ENCODE measurements at regions not wholly inside any gene's neighbourhood (a gene's known extent, or its start where the extent isn't known, plus 50 kb on each side); places are given as distances from the start of the nearest gene placed in this dataset.

DNA sequence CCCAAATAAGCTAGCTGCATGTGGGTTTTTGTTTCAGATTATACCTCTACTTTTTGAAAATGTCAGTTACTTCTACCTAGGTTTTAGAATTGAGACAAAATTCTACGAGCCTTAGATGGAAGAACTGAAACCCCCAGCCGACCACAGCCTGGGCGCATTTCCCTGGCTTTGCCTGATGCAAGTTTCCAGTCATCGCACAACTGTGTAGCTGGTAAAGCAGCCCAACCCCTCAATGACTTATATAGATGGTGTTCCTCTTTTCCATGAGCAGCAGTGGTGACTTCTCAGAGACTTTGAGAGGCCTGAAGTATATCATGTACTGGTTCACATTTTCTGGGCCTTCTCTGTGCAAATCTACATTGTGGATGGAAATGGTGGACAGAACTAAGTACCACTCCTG is 515.4 kb upstream of the RAB6C start:
- Mint-ChIP-seq H3K36me3 (no peaks in the 10 kb centered on the region), H3K4me1 (ENCODE audit: low read depth) (no peaks in the 10 kb centered on the region), H3K4me3 (no peak overlapping the region), H3K27ac (no peak overlapping the region), H3K27me3 (no peaks in the 10 kb centered on the region), H3K9me3 (no peaks in the 10 kb centered on the region)
- ChIA-PET POLR2A (no interaction called here), CTCF (no interaction called here)
- intact Hi-C loops (cut with micrococcal nuclease), result no loop called here
- DNase-seq, result no peak

DNA sequence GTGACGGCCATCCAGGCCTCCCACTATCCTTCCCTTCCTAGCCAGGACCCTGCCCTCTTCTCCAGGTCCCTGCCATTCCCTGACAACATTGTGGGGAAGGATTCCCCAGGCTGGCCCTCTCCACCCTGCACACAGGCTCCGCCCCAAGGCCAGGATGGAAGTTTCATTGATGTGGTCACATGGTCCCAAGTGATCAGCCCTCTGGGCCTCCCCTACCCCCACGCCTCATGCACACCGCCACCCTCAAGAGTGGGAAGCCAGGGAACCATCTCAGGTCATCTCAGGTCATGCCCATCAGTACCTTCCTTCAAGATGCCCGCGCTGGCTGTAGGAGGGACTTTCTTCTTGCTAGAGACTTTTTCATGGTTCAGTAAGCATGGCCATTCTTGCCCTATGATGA is 514.8 kb upstream of the RAB6C start:
- H3K36me3 Mint-ChIP-seq, result no peaks in the 10 kb centered on the region
- H3K9me3 Mint-ChIP-seq, result no peaks in the 10 kb centered on the region
- ChIA-PET POLR2A (no interaction called here), CTCF (no interaction called here)
- no peak overlapping the region for H3K27ac Mint-ChIP-seq
- H3K4me3 Mint-ChIP-seq, result no peak overlapping the region
- H3K27me3 Mint-ChIP-seq, result no peaks in the 10 kb centered on the region
- H3K4me1 Mint-ChIP-seq (ENCODE audit: low read depth), result no peaks in the 10 kb centered on the region
- no peak for DNase-seq
- intact Hi-C loops (cut with micrococcal nuclease), result no loop called here

DNA sequence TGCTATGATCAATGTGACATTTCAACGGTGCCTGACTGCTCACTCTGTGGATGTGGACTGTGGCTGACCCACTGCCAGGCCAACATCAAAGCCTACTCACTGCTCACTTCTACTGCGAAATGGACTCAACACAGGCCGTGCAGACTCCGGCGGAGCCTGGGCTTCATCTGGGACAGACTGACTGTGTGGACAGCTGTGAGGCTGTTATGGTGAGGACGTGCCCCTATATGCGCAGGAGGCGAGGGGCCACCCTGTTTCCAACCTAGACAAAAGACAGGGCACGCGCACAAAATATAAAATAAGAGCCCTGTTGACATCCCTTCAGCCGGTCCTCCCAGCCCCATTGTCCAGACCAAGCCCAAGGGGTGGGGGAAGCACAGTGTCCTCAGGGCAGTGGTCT is 514.4 kb upstream of the RAB6C start:
- H3K9me3 Mint-ChIP-seq, result no peaks in the 10 kb centered on the region
- ChIA-PET CTCF (no interaction called here), POLR2A (no interaction called here)
- no peaks in the 10 kb centered on the region for H3K36me3 Mint-ChIP-seq
- no peak for DNase-seq
- intact Hi-C loops (cut with micrococcal nuclease), result no loop called here
- no peak overlapping the region for H3K4me3 Mint-ChIP-seq
- H3K27ac Mint-ChIP-seq, result no peak overlapping the region
- H3K4me1 Mint-ChIP-seq (ENCODE audit: low read depth), result no peaks in the 10 kb centered on the region
- no peaks in the 10 kb centered on the region for H3K27me3 Mint-ChIP-seq

DNA sequence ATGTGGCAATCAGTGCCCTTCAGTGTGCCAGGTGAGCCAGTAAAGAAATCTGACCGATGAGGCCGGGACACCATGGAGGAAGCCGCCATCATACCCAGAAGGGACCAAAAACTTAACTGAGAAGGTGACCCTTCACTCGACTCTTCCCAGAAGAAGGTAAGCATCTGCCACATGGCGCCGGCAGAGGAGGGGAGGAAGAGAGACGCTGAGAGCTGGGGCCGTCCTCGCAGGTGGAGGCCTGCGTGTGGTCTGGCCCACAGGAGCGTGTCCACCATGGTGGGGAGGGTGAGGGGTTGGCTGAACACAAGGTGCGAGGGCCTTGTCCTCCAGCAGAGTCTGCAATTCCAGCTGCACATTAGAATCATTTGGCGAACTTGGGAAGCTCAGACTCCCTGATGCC is 513.1 kb upstream of the RAB6C start:
- Mint-ChIP-seq H3K36me3 (no peaks in the 10 kb centered on the region), H3K27me3 (no peaks in the 10 kb centered on the region), H3K4me3 (no peak overlapping the region), H3K9me3 (no peaks in the 10 kb centered on the region), H3K4me1 (ENCODE audit: low read depth) (no peaks in the 10 kb centered on the region), H3K27ac (no peak overlapping the region)
- ChIA-PET POLR2A (no interaction called here), CTCF (no interaction called here)
- no peak for DNase-seq
- intact Hi-C loops (cut with micrococcal nuclease), result no loop called here

DNA sequence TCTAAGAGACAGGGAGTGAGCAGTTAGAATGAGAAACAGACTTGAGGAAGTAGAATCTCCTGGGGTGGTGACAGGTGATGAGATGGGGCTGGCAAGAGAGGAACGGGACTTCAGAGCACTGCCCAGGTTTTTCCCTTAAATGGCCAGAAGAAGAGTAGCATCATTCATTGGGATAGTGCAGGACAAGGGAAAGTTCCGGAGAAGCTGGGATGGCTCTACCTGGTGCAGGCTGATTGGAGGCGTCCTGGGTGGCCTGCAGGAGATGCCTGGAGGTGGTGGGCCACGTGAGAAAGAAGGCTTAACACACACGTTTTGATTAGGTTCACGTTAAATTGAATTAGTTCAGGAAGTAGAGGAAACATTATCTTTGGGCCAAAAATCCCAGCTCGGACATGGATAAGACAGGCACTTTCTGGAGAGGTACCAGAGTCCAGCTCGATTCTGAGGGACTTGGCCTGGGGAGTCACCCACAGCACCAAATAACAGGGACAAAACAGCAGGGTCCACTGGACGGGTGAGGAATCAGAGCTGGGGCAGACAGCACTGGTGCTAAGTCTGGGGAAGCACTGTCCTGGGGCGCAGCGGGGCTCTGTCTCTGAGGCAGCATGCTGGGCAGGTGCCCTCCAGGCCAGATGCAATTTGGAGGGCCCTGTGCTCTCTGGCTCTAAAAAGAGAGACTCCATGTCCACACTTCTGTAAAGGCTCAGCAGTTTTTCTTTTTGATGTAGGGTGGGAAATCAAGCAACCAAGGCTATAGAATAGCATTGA is 512.3 kb upstream of the RAB6C start:
- Mint-ChIP-seq H3K4me1 (ENCODE audit: low read depth) (no peaks in the 10 kb centered on the region), H3K4me3 (no peak overlapping the region), H3K27me3 (no peaks in the 10 kb centered on the region), H3K27ac (no peak overlapping the region), H3K36me3 (no peaks in the 10 kb centered on the region), H3K9me3 (no peaks in the 10 kb centered on the region)
- CTCF ChIA-PET, result no interaction called here
- intact Hi-C loops (cut with micrococcal nuclease), result no loop called here
- DNase-seq, result no peak
- POLR2A ChIA-PET, result no interaction called here

DNA sequence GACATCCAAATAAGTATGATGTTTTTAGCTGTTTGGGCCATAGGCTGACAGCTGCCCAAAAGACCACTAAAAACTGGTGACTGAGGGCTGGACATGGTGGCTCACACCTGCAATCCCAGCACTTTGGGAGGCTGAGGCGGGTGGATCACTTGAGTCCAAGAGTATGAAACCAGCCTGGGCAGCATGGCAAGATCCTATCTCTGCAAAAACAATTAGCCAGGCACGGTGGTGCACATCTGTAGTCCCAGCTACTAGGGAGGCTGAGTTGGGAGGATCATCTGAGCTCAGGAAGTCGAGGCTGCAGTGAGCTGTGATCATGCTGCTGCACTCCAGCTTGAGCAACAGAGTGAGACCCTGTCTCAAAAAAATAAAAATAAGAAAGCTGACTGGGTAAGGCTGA is 511.5 kb upstream of the RAB6C start:
- Mint-ChIP-seq H3K4me3 (no peak overlapping the region), H3K9me3 (no peaks in the 10 kb centered on the region), H3K4me1 (ENCODE audit: low read depth) (no peaks in the 10 kb centered on the region), H3K27ac (no peak overlapping the region), H3K27me3 (no peaks in the 10 kb centered on the region), H3K36me3 (no peaks in the 10 kb centered on the region)
- no peak for DNase-seq
- ChIA-PET POLR2A (no interaction called here), CTCF (no interaction called here)
- intact Hi-C loops (cut with micrococcal nuclease), result no loop called here

DNA sequence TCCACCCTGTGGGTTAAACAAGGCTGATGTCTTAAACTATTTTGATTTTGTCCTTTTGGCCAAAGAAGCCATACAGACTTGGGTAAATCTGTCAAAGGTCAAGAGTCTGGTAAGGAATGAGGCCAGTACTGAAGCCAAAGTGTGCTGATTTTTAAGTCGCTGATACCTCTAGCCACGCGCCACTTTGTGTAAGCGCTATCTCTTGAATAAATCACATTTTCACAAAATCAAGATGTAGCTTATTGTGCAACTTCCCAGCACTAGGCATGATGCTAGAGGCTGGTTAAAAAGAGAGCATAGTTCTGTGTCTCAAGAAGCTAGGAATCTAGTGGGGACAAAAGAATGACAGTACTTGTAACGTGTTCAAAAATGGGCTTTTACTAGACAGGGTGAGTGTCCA is 510.6 kb upstream of the RAB6C start:
- CTCF ChIA-PET, result no interaction called here
- DNase-seq, result no peak
- Mint-ChIP-seq H3K27me3 (no peaks in the 10 kb centered on the region), H3K4me1 (ENCODE audit: low read depth) (no peaks in the 10 kb centered on the region), H3K4me3 (no peak overlapping the region), H3K27ac (no peak overlapping the region), H3K9me3 (no peaks in the 10 kb centered on the region), H3K36me3 (no peaks in the 10 kb centered on the region)
- POLR2A ChIA-PET, result no interaction called here
- intact Hi-C loops (cut with micrococcal nuclease), result no loop called here

DNA sequence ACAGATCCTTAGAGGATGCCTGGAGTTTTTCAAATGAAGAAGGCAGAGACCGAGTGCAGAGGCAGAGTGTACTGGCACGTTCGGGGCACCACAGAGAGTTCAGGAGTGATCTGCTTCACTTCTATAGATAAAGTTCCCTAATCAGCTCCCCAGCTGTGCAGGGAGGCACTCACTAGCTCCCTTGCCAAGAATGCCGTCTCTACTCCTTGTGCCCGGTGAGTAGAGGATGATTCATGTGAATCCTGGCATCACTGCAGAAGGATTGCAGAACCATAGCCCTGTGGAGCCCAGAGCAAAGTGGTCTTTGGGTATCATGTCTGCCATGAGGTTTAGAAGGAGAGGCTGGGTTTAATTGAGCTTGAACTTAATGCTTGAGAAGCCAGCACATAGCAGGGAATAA is 510.1 kb upstream of the RAB6C start:
- intact Hi-C loops (cut with micrococcal nuclease), result no loop called here
- no peak for DNase-seq
- H3K4me3 Mint-ChIP-seq, result no peak overlapping the region
- H3K9me3 Mint-ChIP-seq, result no peaks in the 10 kb centered on the region
- POLR2A ChIA-PET, result no interaction called here
- H3K27me3 Mint-ChIP-seq, result no peaks in the 10 kb centered on the region
- no peaks in the 10 kb centered on the region for H3K36me3 Mint-ChIP-seq
- CTCF ChIA-PET, result no interaction called here
- no peaks in the 10 kb centered on the region for H3K4me1 Mint-ChIP-seq (ENCODE audit: low read depth)
- H3K27ac Mint-ChIP-seq, result no peak overlapping the region

DNA sequence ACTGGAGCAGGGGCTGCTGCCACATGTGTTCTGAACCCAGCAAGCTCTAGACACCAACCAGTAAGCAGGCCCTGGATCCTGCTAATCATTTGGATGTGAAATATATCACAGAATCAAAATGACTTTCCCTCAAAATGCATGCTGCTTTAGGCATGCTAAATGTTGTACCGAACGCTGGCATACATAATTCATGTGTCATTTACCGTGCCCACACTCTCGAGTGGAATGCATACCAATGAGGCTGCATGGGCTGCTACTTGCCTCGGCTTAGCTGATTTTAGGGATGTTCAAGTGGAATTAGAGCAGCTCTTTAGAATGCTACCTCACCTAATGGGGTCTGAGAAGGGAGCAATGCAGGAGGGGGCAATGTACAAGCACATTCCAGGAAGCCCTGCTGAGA is 509.6 kb upstream of the RAB6C start:
- Mint-ChIP-seq H3K4me1 (ENCODE audit: low read depth) (no peaks in the 10 kb centered on the region), H3K27ac (no peak overlapping the region), H3K36me3 (no peaks in the 10 kb centered on the region), H3K27me3 (no peaks in the 10 kb centered on the region), H3K4me3 (no peak overlapping the region), H3K9me3 (no peaks in the 10 kb centered on the region)
- CTCF ChIA-PET, result no interaction called here
- no peak for DNase-seq
- POLR2A ChIA-PET, result no interaction called here
- intact Hi-C loops (cut with micrococcal nuclease), result no loop called here

DNA sequence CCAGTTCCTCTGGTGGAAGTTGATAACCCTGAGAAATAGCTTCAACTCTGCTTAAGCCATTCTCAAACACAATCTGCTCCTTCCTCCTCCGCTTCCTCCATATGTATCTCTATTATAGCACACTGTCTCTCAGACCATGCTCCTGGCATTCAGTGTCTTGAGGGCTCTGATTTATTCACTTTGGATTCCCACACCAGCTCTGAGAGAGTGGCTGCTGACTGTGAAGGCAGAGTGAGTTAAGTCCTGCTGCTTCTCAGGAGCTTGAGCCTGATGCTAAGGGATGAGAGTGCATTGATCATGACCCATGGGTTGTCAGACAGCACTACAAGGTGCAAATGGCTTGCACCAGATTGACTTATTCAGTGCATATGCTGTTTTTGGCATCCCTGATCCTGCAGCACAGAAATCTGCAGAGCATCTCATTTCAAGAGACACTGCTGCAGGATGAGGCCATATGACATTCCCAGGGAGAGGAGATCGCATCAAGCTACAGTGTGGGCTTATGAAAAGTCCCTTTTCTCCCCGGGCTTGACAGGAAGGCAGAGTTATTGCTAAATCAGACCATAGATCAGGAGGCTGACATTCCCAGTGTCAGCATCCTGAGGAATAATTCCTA is 500.5 kb upstream of the RAB6C start:
- H3K4me3 Mint-ChIP-seq, result no peak overlapping the region
- no peaks in the 10 kb centered on the region for H3K4me1 Mint-ChIP-seq (ENCODE audit: low read depth)
- POLR2A ChIA-PET, result no interaction called here
- DNase-seq, result no peak
- no peak overlapping the region for H3K27ac Mint-ChIP-seq
- CTCF ChIA-PET, result no interaction called here
- H3K27me3 Mint-ChIP-seq, result no peaks in the 10 kb centered on the region
- intact Hi-C loops (cut with micrococcal nuclease), result no loop called here
- no peaks in the 10 kb centered on the region for H3K9me3 Mint-ChIP-seq
- no peaks in the 10 kb centered on the region for H3K36me3 Mint-ChIP-seq

DNA sequence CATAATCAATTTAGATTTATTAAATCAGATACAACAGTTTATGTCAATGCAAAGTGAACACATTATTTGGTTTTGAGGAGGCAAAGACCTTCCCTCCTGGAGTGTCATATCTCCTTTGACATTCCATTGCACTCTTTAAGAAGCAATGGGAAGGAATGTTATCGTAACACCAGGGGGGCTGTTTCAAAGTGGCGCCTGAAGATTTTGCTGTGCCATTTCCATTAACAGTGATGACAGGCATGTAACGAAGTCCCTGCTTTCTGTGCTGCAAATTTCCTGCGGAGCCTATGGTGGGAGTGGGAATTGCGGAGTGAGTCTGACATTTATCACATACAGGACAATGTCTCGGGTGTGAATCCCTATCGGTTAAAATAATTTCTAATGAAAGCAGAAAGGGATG is 499.6 kb upstream of the RAB6C start:
- Mint-ChIP-seq H3K4me1 (ENCODE audit: low read depth) (no peaks in the 10 kb centered on the region), H3K27ac (no peak overlapping the region), H3K9me3 (no peaks in the 10 kb centered on the region), H3K36me3 (no peaks in the 10 kb centered on the region), H3K27me3 (no peaks in the 10 kb centered on the region), H3K4me3 (no peak overlapping the region)
- CTCF ChIA-PET, result no interaction called here
- POLR2A ChIA-PET, result no interaction called here
- intact Hi-C loops (cut with micrococcal nuclease), result no loop called here
- no peak for DNase-seq

DNA sequence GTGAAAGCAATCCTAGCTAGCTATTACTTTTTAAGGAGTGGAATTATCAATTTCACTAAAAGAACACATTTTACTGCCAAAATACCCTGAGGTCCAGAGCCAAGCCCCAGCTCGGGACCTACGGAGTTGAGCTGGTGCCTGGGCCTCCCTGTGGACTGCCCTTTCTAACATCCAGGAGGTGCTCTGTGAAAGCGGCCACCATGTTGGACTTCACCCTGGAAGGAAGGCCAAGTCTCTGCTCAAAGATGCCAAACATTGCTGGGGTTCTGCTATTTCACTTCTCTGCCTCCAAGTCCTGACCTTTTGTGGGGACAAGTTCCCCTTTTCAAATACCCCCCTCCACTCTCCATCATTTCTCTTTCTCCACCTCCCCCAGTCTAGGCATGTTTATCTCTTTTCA is 498.7 kb upstream of the RAB6C start:
- CTCF ChIA-PET, result no interaction called here
- no peaks in the 10 kb centered on the region for H3K27me3 Mint-ChIP-seq
- intact Hi-C loops (cut with micrococcal nuclease), result no loop called here
- H3K4me3 Mint-ChIP-seq, result no peak overlapping the region
- H3K27ac Mint-ChIP-seq, result no peak overlapping the region
- no peak for DNase-seq
- POLR2A ChIA-PET, result no interaction called here
- no peaks in the 10 kb centered on the region for H3K36me3 Mint-ChIP-seq
- H3K4me1 Mint-ChIP-seq (ENCODE audit: low read depth), result no peaks in the 10 kb centered on the region
- no peaks in the 10 kb centered on the region for H3K9me3 Mint-ChIP-seq

DNA sequence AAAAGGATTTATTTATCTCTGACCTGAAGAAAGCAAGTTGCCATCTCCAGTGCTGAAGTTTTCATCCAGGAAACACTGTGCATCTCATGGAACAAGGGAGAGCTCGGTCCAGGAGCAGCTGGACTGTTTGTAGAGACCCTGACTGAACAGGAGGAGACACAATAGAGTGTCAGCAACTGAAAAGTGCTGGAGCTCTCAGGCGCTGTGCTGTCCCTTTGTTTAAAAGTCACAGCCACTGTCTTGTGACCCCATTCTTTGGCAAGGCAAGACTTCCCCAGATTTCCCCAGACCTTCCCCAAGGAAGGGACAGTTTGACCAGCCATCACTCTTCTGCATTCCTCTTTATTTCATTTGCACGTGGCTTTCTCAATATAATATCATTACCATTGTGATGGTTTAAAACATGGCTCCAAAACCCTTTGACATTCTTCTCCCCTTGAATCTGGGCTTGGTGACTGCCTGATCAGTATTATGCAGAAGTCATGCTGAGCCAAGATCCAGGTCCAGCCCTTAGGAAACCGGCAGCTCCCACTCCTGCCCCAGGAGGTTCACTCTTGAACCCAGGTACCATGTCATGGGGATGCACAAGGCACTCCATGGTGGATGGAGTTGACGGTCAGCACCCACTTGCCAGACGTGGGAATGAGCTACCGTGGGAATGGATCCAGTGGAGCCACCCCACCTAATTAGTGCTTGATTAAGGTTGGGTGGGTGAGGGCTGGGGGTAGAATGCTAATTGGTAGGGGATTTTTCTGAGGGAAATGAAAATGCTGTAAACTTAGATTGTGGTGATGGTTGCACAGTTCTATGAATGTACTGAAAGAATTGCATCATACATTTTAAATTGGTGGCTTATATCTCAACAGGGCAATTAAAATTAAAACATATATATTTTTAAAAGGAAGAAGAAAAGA is 497.9 kb upstream of the RAB6C start:
- Mint-ChIP-seq H3K27ac (no peak overlapping the region), H3K9me3 (no peaks in the 10 kb centered on the region), H3K36me3 (no peaks in the 10 kb centered on the region), H3K4me3 (no peak overlapping the region), H3K27me3 (no peaks in the 10 kb centered on the region), H3K4me1 (ENCODE audit: low read depth) (no peaks in the 10 kb centered on the region)
- intact Hi-C loops (cut with micrococcal nuclease), result no loop called here
- POLR2A ChIA-PET, result no interaction called here
- CTCF ChIA-PET, result no interaction called here
- DNase-seq, result no peak

Measured in activated CD4-positive, alpha-beta memory T cell treated with anti-CD3 and anti-CD28 coated beads for 36 hours (primary cell).